ENCODE measurements at regions not wholly inside any gene's neighbourhood (a gene's known extent, or its start where the extent isn't known, plus 50 kb on each side); places are given as distances from the start of the nearest gene placed in this dataset.
A peak's percentile ranks its signal among the peaks of the same experiment; 100 is the strongest.

GRCh38 chr6:112920994-112921393, 573.9 kb downstream of the RFPL4B start:
- no peak for DNase-seq (ENCODE audit: low read depth in 2 of 2)
- TF ChIP-seq CTCF (IDR thresholded peaks at IDR 0.05; ENCODE audit: low read depth, low read length) = no peak
- H3K4me3 ChIP-seq (replicated peaks in 1 of 2; ENCODE audit: low read depth in 2 of 2, low read length in 2 of 2) = no peak overlapping the region

GRCh38 chr6:112923940-112924587, 576.9 kb downstream of the RFPL4B start:
- no peak for TF ChIP-seq CTCF (IDR thresholded peaks at IDR 0.05; ENCODE audit: low read depth, low read length)
- H3K4me3 ChIP-seq (replicated peaks in 1 of 2; ENCODE audit: low read depth in 2 of 2, low read length in 2 of 2) = no peak overlapping the region
- no peak for DNase-seq (ENCODE audit: low read depth in 2 of 2)

GRCh38 chr6:112925702-112926101, 578.6 kb downstream of the RFPL4B start:
- no peak overlapping the region for H3K4me3 ChIP-seq (replicated peaks in 1 of 2; ENCODE audit: low read depth in 2 of 2, low read length in 2 of 2)
- no peak for DNase-seq (ENCODE audit: low read depth in 2 of 2)
- TF ChIP-seq CTCF (IDR thresholded peaks at IDR 0.05; ENCODE audit: low read depth, low read length) = no peak

GRCh38 chr6:112927641-112928320, 580.7 kb downstream of the RFPL4B start:
- no peak for TF ChIP-seq CTCF (IDR thresholded peaks at IDR 0.05; ENCODE audit: low read depth, low read length)
- DNase-seq (ENCODE audit: low read depth in 2 of 2) = peak in 1 of 2 donors; percentile 54
- no peak overlapping the region for H3K4me3 ChIP-seq (replicated peaks in 1 of 2; ENCODE audit: low read depth in 2 of 2, low read length in 2 of 2)

GRCh38 chr6:112929641-112930040, 582.5 kb downstream of the RFPL4B start:
- TF ChIP-seq CTCF (IDR thresholded peaks at IDR 0.05; ENCODE audit: low read depth, low read length) = no peak
- DNase-seq (ENCODE audit: low read depth in 2 of 2) = no peak
- H3K4me3 ChIP-seq (replicated peaks in 1 of 2; ENCODE audit: low read depth in 2 of 2, low read length in 2 of 2) = no peak overlapping the region

GRCh38 chr6:112931832-112932231, 584.7 kb downstream of the RFPL4B start:
- no peak for TF ChIP-seq CTCF (IDR thresholded peaks at IDR 0.05; ENCODE audit: low read depth, low read length)
- H3K4me3 ChIP-seq (replicated peaks in 1 of 2; ENCODE audit: low read depth in 2 of 2, low read length in 2 of 2) = no peak overlapping the region
- peak; percentile 63 to 71 for DNase-seq (ENCODE audit: low read depth in 2 of 2)

Data from cardiac fibroblast (primary cell).